Adrenal gland (tissue), 9 donors: ENCODE measurements at regions not wholly inside any gene's neighbourhood (a gene's known extent, or its start where the extent isn't known, plus 50 kb on each side); places are given as distances from the start of the nearest gene placed in this dataset.

Source experiments
- DNase-seq, 7 donors: peaks; one replicate each; pipeline ENCODE4 v3.0.0-alpha.2; 2019 to 2020
- H3K27ac ChIP-seq, 5 donors: fragments of 200-600 bp; sonication (generic) in 4 of 5; 1 replicate in 3 of 5; 2 replicates in 2 of 5; pipeline versions ENCODE4 v1.5.1 to v1.8.0; 2016 to 2020; ENCODE audit warnings: mild to moderate bottlenecking in 1 of 5
- H3K27me3 ChIP-seq: fragments of 200-600 bp; 2 replicates; pipeline ENCODE4 v1.8.0; 2021
- H3K36me3 ChIP-seq, 2 donors: fragments of 200-600 bp; replicated peaks in 1 of 2; 1 replicate in 1 of 2; 2 replicates in 1 of 2; pipeline versions ENCODE4 v1.5.1 to v1.8.0; 2018 to 2022
- H3K4me1 ChIP-seq, 2 donors: fragments of 200-600 bp; replicated peaks in 1 of 2; 1 replicate in 1 of 2; 2 replicates in 1 of 2; pipeline versions ENCODE4 v1.5.1 to v1.8.0; 2018 to 2021
- H3K4me3 ChIP-seq, 4 donors: fragments of 200-600 bp; sonication (generic) in 3 of 4; one replicate each; pipeline ENCODE4 v1.5.1; 2016 to 2018
- H3K9me3 ChIP-seq, 3 donors: fragments of 200-600 bp; sonication (generic) in 1 of 3; replicated peaks in 1 of 3; 1 replicate in 2 of 3; 2 replicates in 1 of 3; pipeline versions ENCODE4 v1.5.1 to v1.8.0; 2016 to 2021
- POLR2A ChIP-seq, 2 donors: fragments of 450-650 bp; IDR thresholded peaks; one replicate each; pipeline ENCODE4 v1.6.1; 2017; ENCODE audit warnings: antibody characterized with exemption in 2 of 2, mild to moderate bottlenecking in 2 of 2, moderate library complexity in 1 of 2
- WGBS, 4 donors: extraction: QIAGEN DNeasy Blood & Tissue Kit in 2 of 4; methylation state at CpG; one replicate each; pipeline versions ENCODE4 v1.1.5 to v1.1.7; 2013 to 2017; 5-methylcytosine and 5-hydroxymethylcytosine counted together
- intact Hi-C, 2 donors: fragments of 100-400 bp; cut with DNase I; formaldehyde crosslinking; loops; one replicate each; pipeline versions ENCODE4 v1.14.1 to v1.15.0; 2022 to 2023
- TF ChIP-seq, protein P1 (sequence below), 6 experiments: fragments of 450-650 bp in 4 of 6; fragments of 200-600 bp in 2 of 6; sonication (generic) in 1 of 6; IDR thresholded peaks; 1 replicate in 5 of 6; 2 replicates in 1 of 6; pipeline versions ENCODE4 v1.5.1 to v1.8.0; 2016 to 2021; ENCODE audit warnings: antibody characterized with exemption in 6 of 6, mild to moderate bottlenecking in 2 of 6, moderate library complexity in 1 of 6
- donor health status: healthy with polysubstance abuse.
- donor health status: Bipolar disorder and iron deficiency.
- donor health status: DM: yes; HTN: yes; CAD: no.
- donor health status: DM: no; HTN: no; CAD: no.
- donor health status: DM: no; HTN: no; CAD: no.

DNA sequence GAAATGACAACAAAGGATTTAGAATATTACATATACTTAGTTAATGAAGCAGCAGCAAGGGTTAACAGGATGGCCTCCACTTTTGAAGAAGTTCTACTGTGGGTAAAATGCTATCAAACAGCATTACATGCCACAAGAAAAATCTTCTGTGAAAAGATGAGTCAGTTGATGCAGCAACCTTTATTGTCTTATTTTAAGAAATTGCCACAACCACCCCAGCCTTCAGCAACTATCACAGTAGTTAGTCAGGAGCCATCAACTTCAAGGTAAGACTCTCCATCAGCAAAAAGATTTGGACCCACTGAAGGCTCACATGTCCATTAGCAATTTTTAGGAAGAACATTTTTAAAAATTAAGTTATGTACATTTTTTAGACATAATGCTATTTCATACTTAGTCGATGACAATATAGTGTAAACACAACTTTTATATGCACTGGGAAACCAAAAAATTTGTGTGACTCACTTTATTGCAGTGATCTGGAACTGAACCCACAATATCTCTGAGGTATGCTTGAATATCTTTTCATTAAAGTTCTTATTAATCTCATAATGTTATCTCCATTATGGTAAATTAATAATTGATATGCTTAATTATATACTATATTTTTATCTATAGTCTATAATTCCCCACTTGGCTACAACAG lies 81.2 kb downstream of the SPCS3 start:
- TF ChIP-seq, protein P1, sequence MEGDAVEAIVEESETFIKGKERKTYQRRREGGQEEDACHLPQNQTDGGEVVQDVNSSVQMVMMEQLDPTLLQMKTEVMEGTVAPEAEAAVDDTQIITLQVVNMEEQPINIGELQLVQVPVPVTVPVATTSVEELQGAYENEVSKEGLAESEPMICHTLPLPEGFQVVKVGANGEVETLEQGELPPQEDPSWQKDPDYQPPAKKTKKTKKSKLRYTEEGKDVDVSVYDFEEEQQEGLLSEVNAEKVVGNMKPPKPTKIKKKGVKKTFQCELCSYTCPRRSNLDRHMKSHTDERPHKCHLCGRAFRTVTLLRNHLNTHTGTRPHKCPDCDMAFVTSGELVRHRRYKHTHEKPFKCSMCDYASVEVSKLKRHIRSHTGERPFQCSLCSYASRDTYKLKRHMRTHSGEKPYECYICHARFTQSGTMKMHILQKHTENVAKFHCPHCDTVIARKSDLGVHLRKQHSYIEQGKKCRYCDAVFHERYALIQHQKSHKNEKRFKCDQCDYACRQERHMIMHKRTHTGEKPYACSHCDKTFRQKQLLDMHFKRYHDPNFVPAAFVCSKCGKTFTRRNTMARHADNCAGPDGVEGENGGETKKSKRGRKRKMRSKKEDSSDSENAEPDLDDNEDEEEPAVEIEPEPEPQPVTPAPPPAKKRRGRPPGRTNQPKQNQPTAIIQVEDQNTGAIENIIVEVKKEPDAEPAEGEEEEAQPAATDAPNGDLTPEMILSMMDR (IDR thresholded peaks at IDR 0.05) = no peak
- TF ChIP-seq POLR2A (IDR thresholded peaks at IDR 0.05) = no peak
- WGBS, 4 donors = 90 to 100% (median 94%) methylated on average over 1 of the region's 1 CpG
- Histone ChIP-seq H3K36me3 (no peaks in the 10 kb centered on the region), H3K9me3 (no peaks in the 10 kb centered on the region), H3K27me3 (no peaks in the 10 kb centered on the region), H3K27ac (no peak overlapping the region), H3K4me1 (no peaks in the 10 kb centered on the region), H3K4me3 (no peak overlapping the region)
- no peak for DNase-seq
- intact Hi-C loops = no loop called here

DNA sequence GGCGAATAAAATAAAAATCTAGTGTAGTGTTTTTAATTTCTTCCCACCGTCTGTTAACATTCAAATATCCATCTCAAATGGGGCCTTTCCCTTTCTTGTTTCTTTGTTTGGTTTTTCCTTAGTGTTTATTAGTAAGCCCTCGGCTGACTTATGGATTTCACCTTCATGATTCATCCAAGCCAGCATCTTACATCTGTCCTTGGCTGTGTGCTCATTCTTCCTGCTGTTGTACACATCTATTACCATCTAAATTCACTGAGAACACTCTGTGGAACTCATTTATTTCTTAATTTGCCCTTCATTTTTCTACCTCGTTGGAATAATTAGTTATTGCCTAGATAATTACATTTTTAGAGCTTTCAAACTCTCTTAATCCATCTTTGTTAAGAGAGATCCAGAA lies 84.9 kb downstream of the SPCS3 start:
- Histone ChIP-seq H3K36me3 (no peaks in the 10 kb centered on the region), H3K27me3 (no peaks in the 10 kb centered on the region), H3K9me3 (no peaks in the 10 kb centered on the region), H3K4me1 (no peaks in the 10 kb centered on the region), H3K4me3 (no peak overlapping the region), H3K27ac (no peak overlapping the region)
- no peak for DNase-seq
- TF ChIP-seq POLR2A (IDR thresholded peaks at IDR 0.05) = no peak
- TF ChIP-seq, protein P1 (IDR thresholded peaks at IDR 0.05) = no peak
- intact Hi-C loops = no loop called here
- WGBS, 4 donors = 49 to 59% (median 50%) methylated on average over 4 of the region's 4 CpGs

DNA sequence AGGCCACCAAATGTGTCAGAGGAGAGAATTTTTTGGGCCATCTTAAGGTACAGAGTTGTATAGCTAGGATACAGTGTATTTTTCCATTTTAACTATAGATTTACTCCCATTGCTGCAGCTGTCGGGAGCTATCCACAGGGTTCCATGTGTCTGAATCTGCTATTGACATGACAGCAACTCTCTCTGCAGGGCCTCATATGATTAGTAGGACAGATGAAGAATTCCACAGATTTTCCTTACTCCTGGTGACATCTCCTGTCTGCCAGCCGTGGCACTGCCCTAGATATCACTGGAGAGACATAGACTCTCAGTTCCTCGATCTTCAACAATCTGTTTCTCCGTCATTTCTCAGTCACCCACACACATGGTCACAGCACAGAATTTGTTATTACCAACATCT lies 86.5 kb downstream of the SPCS3 start:
- TF ChIP-seq, protein P1 (IDR thresholded peaks at IDR 0.05) = no peak
- TF ChIP-seq POLR2A (IDR thresholded peaks at IDR 0.05) = no peak
- WGBS, 4 donors = 87 to 97% (median 90%) methylated on average over 4 of the region's 4 CpGs
- no peak overlapping the region for H3K4me3 ChIP-seq
- no peaks in the 10 kb centered on the region for H3K36me3 ChIP-seq
- DNase-seq = no peak
- H3K27ac ChIP-seq = no peak overlapping the region
- no peaks in the 10 kb centered on the region for H3K27me3 ChIP-seq
- no peaks in the 10 kb centered on the region for H3K9me3 ChIP-seq
- intact Hi-C loops = no loop called here
- H3K4me1 ChIP-seq = no peaks in the 10 kb centered on the region

DNA sequence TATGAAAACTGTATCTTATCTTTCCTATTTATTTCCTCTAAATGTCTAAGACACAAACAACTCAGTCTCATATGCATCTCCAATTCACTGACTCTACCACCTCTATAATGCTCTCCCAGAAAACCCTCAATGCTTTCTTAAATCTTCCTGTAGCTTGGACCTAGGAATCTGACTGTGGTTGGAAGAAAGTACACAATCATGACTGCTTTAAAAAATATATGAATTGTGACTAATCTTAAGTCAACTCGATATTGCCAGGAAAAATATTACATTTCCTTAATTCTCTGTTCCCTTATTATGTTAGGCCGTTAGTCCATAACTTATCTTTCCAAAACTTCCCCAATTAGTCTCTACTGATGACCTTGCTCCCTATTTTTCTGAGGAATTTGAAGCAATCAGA lies 87.0 kb downstream of the SPCS3 start:
- Histone ChIP-seq H3K4me3 (no peak overlapping the region), H3K36me3 (no peaks in the 10 kb centered on the region), H3K4me1 (no peaks in the 10 kb centered on the region), H3K27me3 (no peaks in the 10 kb centered on the region), H3K27ac (no peak overlapping the region), H3K9me3 (no peaks in the 10 kb centered on the region)
- TF ChIP-seq POLR2A (IDR thresholded peaks at IDR 0.05) = no peak
- TF ChIP-seq, protein P1 (IDR thresholded peaks at IDR 0.05) = no peak
- 60 to 78% (median 72%) methylated on average over 2 of the region's 2 CpGs for WGBS, 4 donors
- DNase-seq = no peak
- intact Hi-C loops = no loop called here
